Activated CD4-positive, alpha-beta T cell treated with anti-CD3 and anti-CD28 coated beads, Interleukin-2, amount 50 U/mL, for 24 hours (primary cell): ENCODE measurements at regions not wholly inside any gene's neighbourhood (a gene's known extent, or its start where the extent isn't known, plus 50 kb on each side); places are given as distances from the start of the nearest gene placed in this dataset.
A peak's percentile ranks its signal among the peaks of the same experiment; 100 is the strongest.

ENCODE experiments used
- DNase-seq, 2 donors: peaks; one replicate each; pipeline ENCODE4 v3.0.0-alpha.2; 2020; ENCODE audit warnings: low read depth in 1 of 2, low spot score in 1 of 2

DNA sequence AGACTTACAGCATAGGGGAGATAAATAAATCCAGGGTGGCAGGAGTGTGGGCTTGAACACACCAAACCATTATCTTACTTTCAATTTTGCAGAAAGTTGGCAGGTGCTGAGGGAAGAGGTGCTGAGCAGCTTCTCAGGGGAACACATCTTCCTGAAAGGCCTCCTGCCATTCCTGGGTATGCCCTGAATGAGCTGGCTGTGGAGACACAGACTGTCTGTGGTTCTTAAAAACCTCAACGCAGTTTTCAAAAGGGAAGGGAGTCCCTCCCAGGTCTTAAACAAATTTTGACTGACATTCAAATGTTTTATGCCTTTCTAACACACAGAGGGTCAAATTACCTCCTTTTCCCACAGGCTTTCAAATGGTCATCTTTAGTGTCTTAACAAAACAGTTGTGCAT, 166.9 kb downstream of the TNFSF18 start:
- DNase-seq, result no peak

DNA sequence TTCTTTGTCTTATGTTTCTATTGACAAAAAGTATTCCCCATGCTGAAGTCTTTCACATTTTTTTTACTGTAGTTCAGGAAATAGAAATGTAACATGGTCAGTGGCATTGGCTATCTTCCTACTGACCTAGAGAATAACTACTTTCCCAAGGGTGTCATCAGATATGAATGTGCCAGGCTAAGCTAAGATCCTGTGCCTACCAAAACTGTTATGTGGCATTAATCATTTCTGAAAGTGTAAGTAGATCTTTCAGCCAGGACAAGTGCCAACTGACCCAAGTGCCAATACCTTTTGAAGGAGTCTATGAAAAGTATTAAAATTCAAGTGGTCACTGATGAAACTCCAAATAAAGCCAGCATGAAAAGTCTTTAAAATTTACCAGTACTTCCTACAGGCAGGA, 165.3 kb downstream of the TNFSF18 start:
- DNase-seq, result no peak

DNA sequence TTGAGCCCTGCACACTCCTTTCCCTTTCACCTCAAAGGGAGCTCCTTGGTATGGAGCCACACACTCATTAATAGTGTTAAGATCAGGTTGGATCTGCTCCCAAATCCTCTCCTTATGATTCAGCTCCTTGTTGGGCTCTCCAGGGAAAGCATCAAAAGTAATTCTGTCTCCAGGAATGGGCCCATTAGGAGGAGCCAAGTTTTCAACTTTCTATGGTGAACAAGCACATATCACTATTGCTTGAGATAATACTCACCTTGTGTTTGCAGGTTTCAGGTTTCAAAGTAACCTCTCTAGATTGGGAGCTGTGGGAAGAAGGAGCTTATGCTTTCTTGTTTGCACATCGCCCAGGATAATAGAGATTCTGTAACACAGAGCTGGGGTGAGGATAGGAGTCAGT, 164.8 kb downstream of the TNFSF18 start:
- DNase-seq, result no peak

DNA sequence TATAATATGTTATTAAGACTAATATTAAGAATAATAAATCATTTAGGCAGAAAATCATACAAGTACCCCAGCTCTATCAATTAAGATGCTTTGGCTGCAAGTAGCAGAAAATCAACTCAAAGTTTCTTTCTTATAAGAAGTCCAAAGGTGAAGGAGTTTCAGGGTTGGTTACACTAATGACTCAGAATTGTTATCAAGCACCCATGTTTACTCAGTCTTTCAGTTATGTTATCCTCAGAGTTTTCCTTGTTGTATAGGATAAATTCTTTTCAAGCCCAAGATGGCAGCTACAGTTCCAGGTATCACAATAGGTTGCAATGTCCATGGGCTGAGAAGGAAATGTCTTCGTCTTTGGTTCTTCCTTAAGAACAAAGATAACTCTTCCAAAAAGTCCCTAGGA, 163.6 kb downstream of the TNFSF18 start:
- no peak for DNase-seq

DNA sequence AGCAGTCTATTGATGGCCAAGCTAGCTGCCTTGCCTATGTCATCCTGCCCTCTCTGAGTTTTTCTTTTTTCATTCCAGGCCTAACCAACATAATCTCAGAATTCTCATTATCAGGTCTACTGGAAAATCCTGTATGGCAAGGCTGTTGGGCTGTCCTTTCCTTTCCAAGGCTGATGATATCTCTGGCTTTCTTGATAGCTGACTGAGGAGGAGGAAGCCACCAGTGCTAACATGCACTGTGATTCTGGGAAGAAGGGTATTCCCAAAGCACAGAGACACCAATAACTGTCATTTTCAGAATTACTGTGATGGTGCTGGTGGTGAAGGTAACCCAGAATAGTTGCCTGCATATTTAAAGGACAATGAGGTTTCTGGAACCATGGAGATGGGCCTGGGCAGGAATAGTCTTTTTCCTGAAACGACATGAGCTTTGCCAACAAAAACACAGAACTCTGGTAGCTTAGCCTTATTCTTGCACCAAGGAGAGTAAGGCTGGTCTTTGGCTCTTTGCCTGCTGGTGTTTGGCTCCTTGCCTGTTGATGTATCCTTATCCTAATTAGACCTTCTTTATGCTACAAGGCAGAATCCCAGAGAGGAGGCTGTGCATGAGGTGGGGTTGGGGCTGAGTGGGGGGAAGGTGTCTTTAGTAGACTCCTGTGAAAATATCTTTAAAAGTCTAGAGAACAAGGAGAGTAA, 157.4 kb downstream of the TNFSF18 start:
- no peak for DNase-seq

DNA sequence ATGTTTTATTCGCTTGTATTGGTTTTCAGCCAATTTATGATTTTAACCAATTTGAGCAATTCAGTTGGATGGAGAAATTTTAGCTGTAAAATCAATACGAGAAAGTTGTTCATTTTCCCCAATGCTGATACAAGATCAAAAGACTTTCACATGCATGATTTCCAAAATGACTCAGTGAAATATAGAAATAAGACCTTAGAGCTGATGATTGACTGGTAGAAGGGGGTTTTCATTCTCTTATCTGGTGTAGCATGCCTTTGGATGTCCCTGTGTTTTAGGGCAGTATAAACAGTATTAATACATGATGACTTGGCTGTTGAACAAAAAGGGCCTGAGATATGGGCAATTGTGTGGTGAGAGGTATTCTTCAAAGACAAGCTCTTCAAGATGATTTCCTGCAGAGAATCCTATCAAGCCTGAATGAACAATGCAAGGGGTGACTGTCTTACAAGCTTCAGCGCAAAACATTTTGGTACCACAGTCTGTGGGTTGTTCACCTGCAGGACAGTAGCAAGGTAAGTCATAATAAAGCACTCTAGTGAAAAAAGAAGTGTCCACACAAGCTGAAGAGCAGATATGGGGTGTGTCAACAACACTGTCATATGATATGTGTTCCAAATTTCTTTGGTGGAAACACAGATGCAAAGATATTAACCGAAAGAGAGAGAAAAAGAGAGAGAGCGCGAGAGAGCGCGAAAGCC, 156.2 kb downstream of the TNFSF18 start:
- DNase-seq, result no peak

DNA sequence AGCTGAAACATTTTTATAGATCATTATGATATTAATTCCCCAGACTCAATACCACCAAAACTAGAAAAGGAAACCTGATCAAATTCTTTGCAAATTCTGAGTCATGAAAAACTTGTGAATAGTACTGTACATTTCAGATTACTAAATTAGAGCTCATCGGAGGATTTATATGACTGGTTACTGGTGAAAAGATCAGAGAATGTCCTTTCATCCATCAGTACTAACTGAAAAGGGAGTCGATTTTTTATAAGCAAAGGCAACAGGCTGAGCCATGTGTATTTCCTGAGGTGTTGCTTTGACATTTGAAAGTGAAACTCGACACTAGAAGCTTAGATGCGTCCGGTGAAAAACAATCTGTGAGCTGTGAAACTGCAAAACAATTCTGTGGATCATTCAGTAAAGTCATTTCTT, 155.7 kb downstream of the TNFSF18 start:
- peak in 1 of 2 donors; percentile 17 for DNase-seq

DNA sequence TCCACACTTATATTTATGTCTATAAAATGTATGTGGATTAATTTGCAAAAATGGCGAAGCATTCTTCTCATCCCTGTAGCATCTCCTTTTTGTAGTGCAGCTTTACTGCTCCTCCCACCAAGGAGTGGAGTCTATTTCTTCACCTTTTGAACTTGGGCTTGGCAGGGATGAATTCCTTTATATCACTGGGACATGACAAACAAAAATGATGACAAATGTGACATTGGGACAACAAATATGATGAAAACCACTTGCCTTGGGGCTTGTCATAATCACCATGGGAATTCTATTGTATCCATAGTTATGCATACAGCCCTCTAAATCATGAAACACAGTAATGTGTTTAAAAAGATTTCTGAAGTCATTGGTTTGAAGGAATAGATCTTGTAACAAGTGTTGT, 155.0 kb downstream of the TNFSF18 start:
- no peak for DNase-seq

DNA sequence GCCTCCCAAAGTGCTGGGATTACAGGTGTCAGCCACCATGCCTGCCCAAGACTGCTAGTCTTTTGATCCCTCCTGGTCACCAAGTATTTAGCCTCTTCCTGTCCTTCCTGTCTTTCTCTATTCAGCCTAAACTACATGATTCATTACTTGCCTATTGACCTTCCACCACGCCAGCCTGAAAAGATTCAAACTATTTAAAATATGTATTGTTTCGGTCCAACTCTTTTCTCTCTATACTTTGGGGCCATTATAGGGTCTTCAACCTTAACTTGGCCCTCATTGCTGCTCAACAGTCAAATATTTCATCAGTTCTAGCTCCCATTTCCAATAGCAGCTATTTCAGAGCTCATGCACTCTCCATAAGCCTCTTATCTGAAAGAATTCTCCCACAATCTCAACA, 153.0 kb downstream of the TNFSF18 start:
- no peak for DNase-seq

DNA sequence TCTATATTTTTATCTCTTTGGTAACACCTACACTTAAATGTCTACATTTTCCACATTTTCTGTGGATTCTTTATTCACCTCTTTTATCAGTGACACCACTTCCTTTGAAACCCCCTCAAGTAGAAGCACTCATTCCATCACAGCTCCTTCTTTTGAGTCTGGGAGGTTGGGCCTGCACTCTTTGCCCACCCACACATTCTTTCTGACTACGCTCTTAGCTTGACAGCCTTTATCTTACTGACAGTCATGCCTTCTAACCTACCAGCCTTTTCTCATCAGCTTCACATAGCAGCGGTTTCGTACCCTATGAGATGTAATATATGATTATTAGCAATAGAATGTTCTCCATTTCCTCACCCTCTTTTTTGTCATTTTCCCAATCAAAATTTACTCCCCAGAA, 151.9 kb downstream of the TNFSF18 start:
- no peak for DNase-seq

DNA sequence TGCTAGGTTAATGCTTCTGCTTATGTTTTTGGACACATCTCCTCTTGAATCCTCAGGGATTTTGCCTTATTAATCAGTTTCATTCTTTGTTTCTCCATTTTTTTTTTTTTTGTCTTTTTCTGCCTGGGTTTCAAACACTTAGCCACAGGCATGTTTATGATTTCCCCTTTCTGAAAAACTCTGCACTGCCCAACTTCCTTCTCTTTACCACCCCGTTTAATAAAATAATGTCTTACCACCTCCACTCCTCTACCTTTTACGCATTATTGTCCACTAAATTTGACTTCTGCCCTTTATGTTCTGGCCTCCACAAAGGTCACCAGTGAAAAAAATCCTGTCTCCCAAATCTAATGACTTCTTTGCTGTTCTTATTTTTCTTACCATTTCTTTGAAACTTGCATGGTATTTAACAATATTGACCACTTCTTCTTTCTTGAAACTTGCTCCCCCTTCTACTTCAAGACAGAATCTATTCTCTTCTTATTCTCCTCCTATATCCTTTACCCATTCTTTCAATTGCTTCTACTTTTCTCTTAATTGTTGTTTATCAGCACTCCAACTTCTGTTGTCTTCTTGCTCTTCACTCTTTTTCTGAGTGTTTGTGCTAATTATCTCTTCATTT, 150.3 kb downstream of the TNFSF18 start:
- no peak for DNase-seq

DNA sequence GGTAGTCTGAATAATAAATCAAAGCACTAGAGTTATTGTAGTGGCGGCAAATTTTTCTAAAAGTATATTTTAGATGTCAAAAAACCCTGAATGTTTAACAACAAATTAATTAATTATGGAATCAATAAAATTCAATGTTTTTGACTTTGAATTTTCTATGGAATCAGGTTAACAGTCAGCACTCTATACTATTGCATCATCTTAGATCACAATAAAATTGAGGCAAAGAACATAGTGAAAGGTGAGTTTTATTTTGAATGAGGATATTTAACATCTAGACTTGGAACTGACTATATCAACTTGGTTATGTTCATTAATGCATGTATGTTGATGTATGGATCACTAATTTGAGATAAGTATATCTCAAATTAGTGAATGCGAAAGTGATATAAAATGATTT, 148.5 kb downstream of the TNFSF18 start:
- no peak for DNase-seq

DNA sequence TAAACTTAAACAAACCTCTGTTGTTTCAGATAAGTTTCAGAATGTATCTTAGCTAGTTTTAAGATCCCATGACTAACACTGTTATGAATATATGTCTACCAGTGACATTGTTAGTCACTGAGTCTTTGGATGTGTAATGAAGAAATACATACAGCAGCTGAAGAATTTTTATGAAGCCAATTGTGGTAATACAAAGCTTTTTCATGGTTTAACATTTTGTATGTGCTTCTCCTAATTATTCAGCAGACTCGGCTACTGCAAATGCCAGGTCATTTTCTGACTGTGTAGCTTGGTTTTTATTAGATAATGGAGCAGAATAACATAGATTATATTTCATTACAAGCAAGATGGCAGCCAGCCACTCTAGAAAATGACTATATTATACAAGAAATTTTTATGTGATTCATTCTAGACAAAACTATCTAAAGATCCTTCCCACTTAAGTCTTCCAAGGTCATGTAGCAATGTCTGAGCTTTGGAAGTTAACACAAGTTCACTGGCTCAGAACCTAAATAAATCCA, 147.8 kb downstream of the TNFSF18 start:
- DNase-seq, result no peak

DNA sequence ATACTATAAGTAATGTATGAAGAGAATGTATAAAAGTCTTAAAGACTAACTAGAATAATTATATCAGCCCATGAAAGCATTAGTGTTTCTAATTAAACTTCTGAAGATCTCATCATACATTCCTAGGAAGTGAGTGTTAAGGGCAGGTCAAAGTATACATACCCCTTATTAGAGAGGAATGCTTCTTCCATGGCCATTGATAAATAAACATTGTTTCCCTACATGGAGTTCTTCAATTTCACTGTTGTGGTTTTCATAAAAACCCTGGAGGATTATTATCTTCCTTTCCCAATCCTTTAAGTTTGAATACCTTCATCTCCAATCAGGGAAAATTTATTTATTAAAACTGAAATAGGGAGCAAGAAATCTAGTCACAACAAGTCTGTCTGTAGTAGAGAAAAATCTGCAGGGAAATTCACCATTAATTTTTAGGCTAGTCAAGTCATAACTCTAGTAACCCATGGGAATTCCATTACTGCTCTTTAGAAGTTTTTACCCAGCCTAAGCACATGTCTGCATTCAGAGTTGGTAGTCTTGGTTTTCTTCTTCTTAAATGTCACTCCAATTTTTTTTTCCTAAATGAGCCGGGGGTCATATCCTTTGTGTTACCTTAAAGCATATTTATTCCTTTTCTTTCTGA, 147.0 kb downstream of the TNFSF18 start:
- DNase-seq, result no peak

DNA sequence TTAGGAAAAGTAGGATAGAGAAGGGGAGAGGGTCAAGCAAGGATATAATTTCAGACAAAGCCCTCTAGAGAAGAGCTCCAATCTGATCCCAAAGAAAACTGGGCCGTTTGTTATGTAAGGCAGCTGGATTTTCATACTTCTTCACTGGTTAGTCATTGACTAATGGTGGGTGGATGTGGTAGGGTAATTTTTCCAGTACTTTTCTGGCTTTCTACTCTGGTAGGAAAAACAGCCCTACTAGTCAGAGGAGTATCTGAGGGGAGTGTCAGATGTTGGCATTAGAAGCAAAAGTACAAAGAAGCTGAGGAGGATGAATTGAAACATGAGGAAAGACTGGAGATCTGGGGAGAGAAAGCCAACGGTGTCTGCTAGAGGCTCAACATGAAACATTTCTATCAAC, 145.3 kb downstream of the TNFSF18 start:
- DNase-seq, result no peak

DNA sequence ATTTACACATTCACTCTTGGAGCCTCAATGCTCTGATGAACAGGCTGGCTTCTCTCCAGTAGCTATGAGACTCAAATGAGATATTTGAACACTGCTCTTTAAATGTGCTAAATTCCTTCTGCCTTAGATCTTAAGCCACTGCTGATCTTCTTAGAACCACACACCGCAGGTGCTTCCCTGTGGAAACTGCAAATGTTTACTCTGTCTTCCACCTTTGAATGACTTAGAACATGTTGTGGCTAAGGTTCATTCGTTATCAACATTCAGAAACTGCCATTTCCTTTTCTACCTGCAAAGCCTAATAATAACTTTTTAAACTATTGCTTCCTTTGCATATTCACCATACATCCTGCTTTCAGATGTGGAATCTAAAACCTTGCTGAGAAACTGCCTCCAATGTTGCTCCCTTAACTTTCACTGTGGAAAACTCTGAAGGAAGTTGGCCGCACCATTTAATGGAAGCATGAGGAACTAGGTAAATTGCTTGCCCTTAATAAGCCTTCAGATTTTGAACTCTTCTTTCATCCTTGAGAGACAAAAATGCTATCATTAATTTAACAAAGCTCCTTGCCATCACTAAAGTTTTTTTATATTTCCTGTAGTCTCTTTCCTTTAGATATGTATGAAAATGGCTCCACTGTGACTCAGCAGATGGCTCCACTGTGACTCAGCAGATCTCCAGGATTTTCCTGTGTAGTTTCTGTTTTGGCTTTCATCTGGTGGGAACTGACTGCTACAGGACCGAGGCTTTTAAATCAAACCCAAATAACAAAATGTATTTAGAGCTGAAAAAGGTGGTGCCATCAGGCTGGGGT, 143.8 kb downstream of the TNFSF18 start:
- no peak for DNase-seq

DNA sequence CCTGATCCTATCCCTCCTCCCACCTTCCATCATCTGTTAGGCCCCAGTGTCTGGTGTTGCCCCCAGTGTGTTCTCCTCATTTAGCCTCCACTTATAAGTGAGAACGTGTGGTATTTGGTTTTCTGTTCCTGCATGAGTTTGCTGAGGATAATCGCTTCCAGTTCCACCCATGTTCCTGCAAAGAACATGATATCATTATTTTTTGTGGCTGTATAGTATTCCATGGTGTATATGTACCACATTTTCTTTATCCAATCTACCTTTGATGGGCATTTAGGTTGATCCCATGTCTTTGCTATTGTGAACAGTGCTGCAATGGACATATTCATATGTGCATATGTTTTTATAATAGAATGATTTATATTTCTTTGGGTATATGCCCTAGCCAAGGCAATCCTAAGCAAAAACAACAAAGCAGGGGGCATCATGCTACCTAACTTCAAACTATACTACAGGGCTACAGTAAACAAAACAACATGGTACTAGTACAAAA, 142.9 kb downstream of the TNFSF18 start:
- no peak for DNase-seq

DNA sequence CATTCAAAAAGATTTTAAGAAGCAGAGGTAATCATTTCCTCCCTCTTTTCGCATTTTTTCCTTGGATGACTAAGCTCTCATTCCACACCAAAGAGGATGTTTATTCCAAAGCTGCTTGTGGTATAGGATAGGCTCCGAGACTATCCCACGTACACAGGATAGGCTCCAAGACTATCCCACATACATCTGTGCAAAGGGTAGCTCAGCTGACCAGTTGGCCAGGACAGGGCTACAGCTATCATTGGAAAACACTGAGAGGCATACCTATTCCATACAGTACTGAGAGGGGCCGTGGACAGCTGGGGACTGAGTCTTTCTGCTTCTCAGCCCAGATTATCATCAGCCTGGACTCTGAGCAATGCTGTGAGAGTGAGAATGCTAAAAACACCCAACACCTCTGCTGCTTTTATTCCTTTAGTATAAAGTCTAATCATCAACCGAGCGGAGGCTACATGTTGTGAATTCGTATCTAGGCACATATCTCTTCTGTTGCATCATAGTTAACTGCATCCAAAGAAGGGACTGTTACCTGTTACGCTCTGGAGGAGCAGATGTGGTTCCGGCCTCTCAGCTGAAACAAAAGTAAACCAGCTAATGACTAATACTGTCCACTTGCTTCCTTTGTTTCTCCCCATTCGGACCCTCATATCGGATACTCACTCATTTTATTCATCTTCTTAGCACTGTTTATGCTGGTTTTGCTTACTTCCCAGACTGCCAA, 141.0 kb downstream of the TNFSF18 start:
- no peak for DNase-seq

DNA sequence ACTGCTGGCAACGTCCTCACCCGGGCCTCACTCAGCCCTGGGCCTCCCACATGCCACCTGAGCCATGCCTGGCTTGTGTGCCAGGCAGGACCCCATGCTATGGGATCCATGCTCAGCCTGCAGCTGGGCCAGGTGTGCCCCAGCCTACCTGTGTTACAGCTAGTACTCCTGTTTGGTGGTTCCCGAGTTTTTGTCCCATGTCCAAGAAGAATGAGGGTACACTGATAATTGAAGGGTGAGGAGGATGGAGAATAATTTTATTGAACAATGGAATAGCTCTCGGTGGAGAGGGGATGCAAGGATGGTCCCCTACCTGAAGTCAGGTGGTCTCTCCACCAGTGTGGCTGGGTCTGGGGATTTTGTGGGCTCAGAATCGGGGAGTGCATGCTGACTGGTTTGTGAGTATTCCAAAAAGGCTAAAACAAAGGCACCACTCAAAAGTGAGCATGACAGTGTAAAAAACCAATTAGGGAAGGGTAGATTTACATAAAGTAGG, 137.9 kb downstream of the TNFSF18 start:
- no peak for DNase-seq
